Suprapubic skin (tissue), 4 donors: ENCODE measurements at regions not wholly inside any gene's neighbourhood (a gene's known extent, or its start where the extent isn't known, plus 50 kb on each side); places are given as distances from the start of the nearest gene placed in this dataset.

Experiments
- DNase-seq, 2 donors: peaks; one replicate each; pipeline ENCODE4 v3.0.0-alpha.2; 2019; ENCODE audit warnings: low spot score in 2 of 2
- H3K27ac ChIP-seq: fragments of 200-600 bp; sonication (generic); one replicate; pipeline ENCODE4 v1.5.1; 2019
- H3K27me3 ChIP-seq: fragments of 200-600 bp; sonication (generic); one replicate; pipeline ENCODE4 v1.5.1; 2019
- H3K36me3 ChIP-seq: fragments of 200-600 bp; sonication (generic); one replicate; pipeline ENCODE4 v1.5.1; 2019
- H3K4me1 ChIP-seq: fragments of 200-600 bp; sonication (generic); one replicate; pipeline ENCODE4 v1.5.1; 2019
- H3K4me3 ChIP-seq: fragments of 200-600 bp; sonication (generic); one replicate; pipeline ENCODE4 v1.5.1; 2019; ENCODE audit warnings: mild to moderate bottlenecking
- H3K9me3 ChIP-seq: fragments of 200-600 bp; sonication (generic); one replicate; pipeline ENCODE4 v1.5.1; 2019
- EP300 ChIP-seq: sonication (generic); formaldehyde crosslinking; IDR thresholded peaks from one replicate; pipeline ENCODE4 v1.6.1; 2017; ENCODE audit warnings: antibody characterized with exemption
- POLR2A ChIP-seq, 2 donors: fragments of 450-650 bp; IDR thresholded peaks; one replicate each; pipeline ENCODE4 v1.6.1; 2017; ENCODE audit warnings: antibody characterized with exemption in 2 of 2, mild to moderate bottlenecking in 2 of 2, moderate library complexity in 2 of 2
- POLR2AphosphoS5 ChIP-seq, 3 donors: sonication (generic); formaldehyde crosslinking; IDR thresholded peaks; one replicate each; pipeline ENCODE4 v1.6.1; 2017; ENCODE audit warnings: antibody characterized with exemption in 3 of 3
- WGBS: methylation state at CpG from one replicate; pipeline ENCODE4 v1.1.5; 2018; 5-methylcytosine and 5-hydroxymethylcytosine counted together
- TF ChIP-seq, protein P1 (sequence below), 2 donors: fragments of 200-600 bp in 1 of 2; fragments of 450-650 bp in 1 of 2; sonication (generic) in 1 of 2; IDR thresholded peaks; one replicate each; pipeline ENCODE4 v1.5.1; 2016 to 2019; ENCODE audit warnings: antibody characterized with exemption in 2 of 2, mild to moderate bottlenecking in 1 of 2, moderate library complexity in 1 of 2

DNA sequence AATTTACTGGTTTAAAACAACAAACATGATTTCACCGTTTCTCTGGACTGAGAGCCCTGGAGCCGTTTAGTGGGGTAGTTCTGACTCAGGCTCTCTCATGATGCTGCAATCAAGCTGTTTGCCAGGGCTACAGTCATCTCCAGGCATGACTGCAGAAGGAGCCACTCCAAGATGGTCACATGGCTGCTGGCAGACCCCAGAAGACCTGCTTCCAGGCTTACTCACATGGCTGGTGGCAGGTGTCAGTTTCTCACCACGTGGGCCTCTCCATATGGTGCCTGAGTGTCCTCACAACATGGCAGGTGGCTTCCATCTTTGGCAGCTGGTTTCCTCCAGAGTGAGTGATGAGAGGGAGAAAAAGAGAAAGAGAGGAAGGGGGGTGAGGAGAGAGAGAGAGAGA is 378.3 kb upstream of the RGMA start:
- Histone ChIP-seq H3K9me3 (no peaks in the 10 kb centered on the region), H3K4me1 (peaks cover 7% of the 10 kb centered on the region), H3K4me3 (no peak overlapping the region), H3K36me3 (no peaks in the 10 kb centered on the region), H3K27me3 (no peaks in the 10 kb centered on the region), H3K27ac (no peak overlapping the region)
- TF ChIP-seq POLR2AphosphoS5 (IDR thresholded peaks at IDR 0.05) (peak in 1 of 3 donors; percentile 34), POLR2A (IDR thresholded peaks at IDR 0.05) (no peak)
- TF ChIP-seq, protein P1, sequence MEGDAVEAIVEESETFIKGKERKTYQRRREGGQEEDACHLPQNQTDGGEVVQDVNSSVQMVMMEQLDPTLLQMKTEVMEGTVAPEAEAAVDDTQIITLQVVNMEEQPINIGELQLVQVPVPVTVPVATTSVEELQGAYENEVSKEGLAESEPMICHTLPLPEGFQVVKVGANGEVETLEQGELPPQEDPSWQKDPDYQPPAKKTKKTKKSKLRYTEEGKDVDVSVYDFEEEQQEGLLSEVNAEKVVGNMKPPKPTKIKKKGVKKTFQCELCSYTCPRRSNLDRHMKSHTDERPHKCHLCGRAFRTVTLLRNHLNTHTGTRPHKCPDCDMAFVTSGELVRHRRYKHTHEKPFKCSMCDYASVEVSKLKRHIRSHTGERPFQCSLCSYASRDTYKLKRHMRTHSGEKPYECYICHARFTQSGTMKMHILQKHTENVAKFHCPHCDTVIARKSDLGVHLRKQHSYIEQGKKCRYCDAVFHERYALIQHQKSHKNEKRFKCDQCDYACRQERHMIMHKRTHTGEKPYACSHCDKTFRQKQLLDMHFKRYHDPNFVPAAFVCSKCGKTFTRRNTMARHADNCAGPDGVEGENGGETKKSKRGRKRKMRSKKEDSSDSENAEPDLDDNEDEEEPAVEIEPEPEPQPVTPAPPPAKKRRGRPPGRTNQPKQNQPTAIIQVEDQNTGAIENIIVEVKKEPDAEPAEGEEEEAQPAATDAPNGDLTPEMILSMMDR (IDR thresholded peaks at IDR 0.05): no peak
- DNase-seq: peak in 1 of 2 donors; percentile 92
- 23% methylated on average over 3 of the region's 3 CpGs for WGBS

DNA sequence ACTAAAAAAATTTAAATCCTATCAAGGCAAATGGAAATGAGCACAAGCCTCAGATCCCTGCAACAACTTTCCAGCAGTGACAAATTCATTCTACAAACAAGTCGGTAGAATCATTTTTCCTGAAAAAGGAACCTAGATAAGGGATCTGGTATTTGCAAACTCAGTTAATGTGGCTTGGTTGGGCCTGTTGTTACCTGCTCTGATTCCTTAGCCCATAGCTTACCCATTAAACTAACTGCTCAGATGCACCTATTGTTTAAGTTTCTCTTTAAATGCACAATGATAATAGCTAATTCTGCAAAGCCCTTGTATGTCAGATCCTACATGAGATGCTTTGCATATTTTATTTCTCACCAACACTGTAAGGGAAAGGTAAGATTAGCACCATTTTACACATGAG is 377.4 kb upstream of the RGMA start:
- peaks cover 7% of the 10 kb centered on the region for H3K4me1 ChIP-seq
- WGBS: 46% methylated on average over 1 of the region's 1 CpG
- H3K27me3 ChIP-seq: no peaks in the 10 kb centered on the region
- H3K36me3 ChIP-seq: no peaks in the 10 kb centered on the region
- H3K9me3 ChIP-seq: no peaks in the 10 kb centered on the region
- no peak overlapping the region for H3K27ac ChIP-seq
- no peak for DNase-seq
- TF ChIP-seq EP300 (no peak), POLR2A (IDR thresholded peaks at IDR 0.05) (no peak), POLR2AphosphoS5 (IDR thresholded peaks at IDR 0.05) (no peak)
- TF ChIP-seq, protein P1 (IDR thresholded peaks at IDR 0.05): no peak
- no peak overlapping the region for H3K4me3 ChIP-seq

DNA sequence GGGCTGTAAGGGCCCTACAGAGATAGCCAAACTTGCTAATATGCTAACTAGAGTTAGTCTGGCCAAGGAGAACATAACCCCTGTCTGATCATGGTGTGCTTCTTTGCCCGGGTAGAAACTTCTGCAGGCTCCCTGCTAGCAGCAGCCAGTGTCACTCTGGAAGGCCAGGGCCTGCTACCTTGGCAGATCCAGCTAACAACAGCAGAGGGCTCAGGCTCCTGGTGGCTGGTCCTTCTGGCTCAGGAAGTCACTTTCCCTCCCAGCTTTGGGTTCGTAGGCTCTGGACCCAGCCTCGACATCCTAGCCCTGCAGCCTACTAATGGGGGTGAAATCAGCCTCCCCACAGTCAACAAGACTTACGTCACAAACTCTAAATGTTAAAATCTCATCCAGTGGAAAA is 373.7 kb upstream of the RGMA start:
- Histone ChIP-seq H3K36me3 (no peaks in the 10 kb centered on the region), H3K4me1 (peaks cover 7% of the 10 kb centered on the region), H3K27me3 (no peaks in the 10 kb centered on the region), H3K9me3 (no peaks in the 10 kb centered on the region), H3K4me3 (no peak overlapping the region), H3K27ac (no peak overlapping the region)
- TF ChIP-seq POLR2A (IDR thresholded peaks at IDR 0.05) (no peak), EP300 (no peak), POLR2AphosphoS5 (IDR thresholded peaks at IDR 0.05) (no peak)
- TF ChIP-seq, protein P1 (IDR thresholded peaks at IDR 0.05): no peak
- DNase-seq: no peak
- 80% methylated on average over 4 of the region's 4 CpGs for WGBS

DNA sequence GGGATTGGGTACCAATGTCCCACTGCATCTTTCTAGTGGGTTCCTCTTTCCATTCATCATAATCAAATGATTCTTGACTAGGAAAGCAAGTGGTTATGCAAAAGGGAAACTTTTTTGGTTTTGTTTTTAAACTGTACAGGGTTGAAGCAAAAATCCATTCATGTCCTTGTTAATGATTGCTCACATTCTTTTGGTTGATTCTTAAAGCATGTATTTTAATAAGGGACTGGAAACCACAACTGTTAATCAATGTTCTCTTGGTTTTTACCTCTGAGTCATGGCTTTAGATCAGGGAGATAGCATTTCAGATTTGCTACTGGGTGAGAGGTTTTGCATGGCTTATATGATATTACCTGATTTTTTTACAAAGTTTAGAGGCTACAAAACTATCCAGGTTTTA is 371.7 kb upstream of the RGMA start:
- H3K9me3 ChIP-seq: no peaks in the 10 kb centered on the region
- H3K4me1 ChIP-seq: no peaks in the 10 kb centered on the region
- H3K27me3 ChIP-seq: no peaks in the 10 kb centered on the region
- no peak for TF ChIP-seq POLR2A (IDR thresholded peaks at IDR 0.05)
- TF ChIP-seq POLR2AphosphoS5 (IDR thresholded peaks at IDR 0.05): no peak
- TF ChIP-seq, protein P1 (IDR thresholded peaks at IDR 0.05): no peak
- TF ChIP-seq EP300: no peak
- no peak overlapping the region for H3K27ac ChIP-seq
- DNase-seq: no peak
- no peak overlapping the region for H3K4me3 ChIP-seq
- H3K36me3 ChIP-seq: no peaks in the 10 kb centered on the region

DNA sequence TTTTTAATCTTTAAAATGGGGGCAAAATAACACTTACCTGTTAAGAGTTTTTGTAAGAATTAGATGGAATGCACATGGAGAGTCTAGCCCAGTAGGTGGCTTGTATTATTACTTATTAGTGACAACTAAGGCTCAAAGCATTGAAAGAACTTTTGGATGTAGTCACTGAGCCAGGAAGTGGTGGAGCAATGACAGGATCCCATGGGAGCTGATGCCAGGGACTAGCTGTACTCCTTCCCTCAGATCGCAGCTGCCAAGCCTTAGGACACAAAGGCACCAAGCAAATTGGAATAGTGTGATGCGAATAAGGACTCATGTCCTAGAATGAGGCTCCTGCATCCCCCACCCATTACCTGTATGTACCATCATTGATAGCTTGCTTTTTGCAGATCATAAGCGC is 370.4 kb upstream of the RGMA start:
- no peaks in the 10 kb centered on the region for H3K27me3 ChIP-seq
- no peaks in the 10 kb centered on the region for H3K9me3 ChIP-seq
- TF ChIP-seq POLR2AphosphoS5 (IDR thresholded peaks at IDR 0.05) (no peak), EP300 (no peak), POLR2A (IDR thresholded peaks at IDR 0.05) (no peak)
- TF ChIP-seq, protein P1 (IDR thresholded peaks at IDR 0.05): no peak
- H3K4me3 ChIP-seq: no peak overlapping the region
- H3K36me3 ChIP-seq: no peaks in the 10 kb centered on the region
- WGBS: 92% methylated on average over 3 of the region's 3 CpGs
- DNase-seq: no peak
- H3K27ac ChIP-seq: no peak overlapping the region
- H3K4me1 ChIP-seq: no peaks in the 10 kb centered on the region
